ENCODE measurements at regions not wholly inside any gene's neighbourhood (a gene's known extent, or its start where the extent isn't known, plus 50 kb on each side); places are given as distances from the start of the nearest gene placed in this dataset.

DNA sequence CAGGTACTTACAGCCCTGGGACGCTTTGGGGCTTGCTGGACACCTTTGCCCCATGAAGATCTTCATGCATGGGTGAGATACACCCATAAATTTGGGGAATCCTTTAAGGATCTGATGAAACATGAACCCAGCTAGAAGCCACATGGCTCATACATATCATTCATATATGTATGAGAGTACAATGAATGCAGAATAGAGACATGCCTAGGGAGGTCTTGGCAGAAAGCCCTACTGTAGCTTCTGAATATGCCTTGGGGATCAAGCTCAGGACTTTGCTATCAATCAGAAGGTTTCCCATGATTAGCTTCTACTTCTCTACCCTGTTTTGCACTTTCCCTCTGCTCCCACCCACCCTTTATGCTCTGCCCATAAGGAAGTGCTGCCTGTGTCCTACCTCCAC lies 368.4 kb downstream of the LPIN1 start:
- no peak for TF ChIP-seq CTCF (IDR thresholded peaks at IDR 0.05; ENCODE audit: partially characterized antibody, unreplicated experiment)
- DNase-seq, result no peak
- Mint-ChIP-seq H3K27ac (ENCODE audit: unreplicated experiment) (no peak overlapping the region), H3K36me3 (ENCODE audit: unreplicated experiment) (no peaks in the 10 kb centered on the region), H3K9me3 (ENCODE audit: unreplicated experiment) (no peaks in the 10 kb centered on the region), H3K4me3 (ENCODE audit: unreplicated experiment) (no peak overlapping the region), H3K27me3 (ENCODE audit: unreplicated experiment) (peaks cover 2% of the 10 kb centered on the region), H3K4me1 (ENCODE audit: low read depth, unreplicated experiment) (no peaks in the 10 kb centered on the region)

DNA sequence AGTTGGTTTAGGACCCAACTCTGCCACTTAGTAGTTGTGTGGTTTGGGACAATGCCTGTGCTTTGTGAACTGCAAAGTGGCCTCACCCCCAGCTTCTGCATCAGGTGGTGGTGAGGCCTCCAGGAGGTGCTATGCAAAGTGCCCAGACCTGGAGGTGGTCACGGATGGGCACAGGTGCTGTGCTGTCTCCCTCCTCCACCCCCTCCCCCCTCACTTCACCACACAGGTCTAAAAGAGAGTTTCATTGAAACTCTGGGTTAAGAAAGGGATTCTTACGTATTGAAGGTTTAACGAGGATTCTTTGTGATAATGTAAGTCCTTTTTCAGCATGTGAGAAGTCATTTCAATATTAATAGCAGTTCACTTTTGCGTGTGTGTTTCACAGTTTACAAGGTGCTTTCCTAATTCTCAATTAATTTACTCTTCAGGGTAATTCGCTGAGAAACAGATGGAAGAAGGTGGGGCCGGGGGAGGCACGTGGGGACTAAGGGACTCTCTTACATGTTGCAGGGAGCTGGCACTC lies 369.9 kb downstream of the LPIN1 start:
- TF ChIP-seq CTCF (IDR thresholded peaks at IDR 0.05; ENCODE audit: partially characterized antibody, unreplicated experiment), result no peak
- Mint-ChIP-seq H3K36me3 (ENCODE audit: unreplicated experiment) (no peaks in the 10 kb centered on the region), H3K27ac (ENCODE audit: unreplicated experiment) (no peak overlapping the region), H3K4me1 (ENCODE audit: low read depth, unreplicated experiment) (no peaks in the 10 kb centered on the region), H3K9me3 (ENCODE audit: unreplicated experiment) (no peaks in the 10 kb centered on the region), H3K4me3 (ENCODE audit: unreplicated experiment) (no peak overlapping the region), H3K27me3 (ENCODE audit: unreplicated experiment) (peaks cover 2% of the 10 kb centered on the region)
- no peak for DNase-seq

GRCh38 chr2:12119841-12120240 lies 373.4 kb downstream of the LPIN1 start:
- Mint-ChIP-seq H3K9me3 (ENCODE audit: unreplicated experiment) (no peaks in the 10 kb centered on the region), H3K27me3 (ENCODE audit: unreplicated experiment) (peaks cover 4% of the 10 kb centered on the region), H3K27ac (ENCODE audit: unreplicated experiment) (no peak overlapping the region), H3K4me3 (ENCODE audit: unreplicated experiment) (no peak overlapping the region), H3K36me3 (ENCODE audit: unreplicated experiment) (no peaks in the 10 kb centered on the region), H3K4me1 (ENCODE audit: low read depth, unreplicated experiment) (no peaks in the 10 kb centered on the region)
- DNase-seq, result no peak
- TF ChIP-seq CTCF (IDR thresholded peaks at IDR 0.05; ENCODE audit: partially characterized antibody, unreplicated experiment), result no peak

- Mint-ChIP-seq H3K4me1 (ENCODE audit: low read depth, unreplicated experiment) (no peaks in the 10 kb centered on the region), H3K27me3 (ENCODE audit: unreplicated experiment) (peaks cover 4% of the 10 kb centered on the region), H3K36me3 (ENCODE audit: unreplicated experiment) (no peaks in the 10 kb centered on the region), H3K9me3 (ENCODE audit: unreplicated experiment) (no peaks in the 10 kb centered on the region), H3K27ac (ENCODE audit: unreplicated experiment) (no peak overlapping the region), H3K4me3 (ENCODE audit: unreplicated experiment) (no peak overlapping the region)
- no peak for TF ChIP-seq CTCF (IDR thresholded peaks at IDR 0.05; ENCODE audit: partially characterized antibody, unreplicated experiment)
- no peak for DNase-seq
These were observed 374.1 kb downstream of the LPIN1 start for GRCh38 chr2:12120281-12121150.

DNA sequence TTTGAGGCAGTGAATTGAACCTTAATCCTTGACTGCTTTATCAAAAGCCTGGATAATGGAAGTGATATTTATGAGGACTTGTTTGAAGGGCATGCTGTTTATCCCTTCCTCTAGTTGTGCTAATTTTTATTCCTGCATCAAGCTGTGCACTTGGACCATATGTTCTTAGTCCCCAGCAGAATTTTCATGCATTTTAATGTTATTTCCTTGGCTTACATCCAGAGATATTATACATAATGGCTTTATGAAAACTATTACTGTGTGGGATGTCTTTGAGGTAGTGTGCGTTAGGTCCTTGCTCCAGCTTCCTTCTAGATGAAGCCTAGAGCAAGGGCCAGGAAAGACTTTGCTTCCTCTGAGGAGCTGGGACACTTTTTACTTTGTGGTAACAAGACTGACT lies 378.4 kb downstream of the LPIN1 start:
- H3K27ac Mint-ChIP-seq (ENCODE audit: unreplicated experiment), result no peak overlapping the region
- H3K4me1 Mint-ChIP-seq (ENCODE audit: low read depth, unreplicated experiment), result no peaks in the 10 kb centered on the region
- H3K4me3 Mint-ChIP-seq (ENCODE audit: unreplicated experiment), result no peak overlapping the region
- peaks cover 2% of the 10 kb centered on the region for H3K27me3 Mint-ChIP-seq (ENCODE audit: unreplicated experiment)
- no peak for TF ChIP-seq CTCF (IDR thresholded peaks at IDR 0.05; ENCODE audit: partially characterized antibody, unreplicated experiment)
- no peaks in the 10 kb centered on the region for H3K9me3 Mint-ChIP-seq (ENCODE audit: unreplicated experiment)
- H3K36me3 Mint-ChIP-seq (ENCODE audit: unreplicated experiment), result no peaks in the 10 kb centered on the region
- no peak for DNase-seq
